GM23338 (cell line): ENCODE measurements at regions not wholly inside any gene's neighbourhood (a gene's known extent, or its start where the extent isn't known, plus 50 kb on each side); places are given as distances from the start of the nearest gene placed in this dataset.

Source experiments
- EZH2 ChIP-seq: fragments of 200-600 bp; sonication (generic); IDR thresholded peaks from one replicate; pipeline ENCODE4 v1.8.0; 2017; ENCODE audit warnings: antibody characterized with exemption, mild to moderate bottlenecking, low read depth; ENCODE audit not compliant: unreplicated experiment
- POLR2AphosphoS5 ChIP-seq: IDR thresholded peaks from 2 replicates; pipeline ENCODE4 v1.6.1; 2016; ENCODE audit warnings: antibody characterized with exemption, low read depth
- TF ChIP-seq, protein P1 (sequence below), 2 experiments: fragments of 200-600 bp in 1 of 2; sonication (generic) in 1 of 2; conservative IDR thresholded peaks; 2 replicates each; pipeline versions ENCODE4 v1.5.1 to v1.6.1; 2016 to 2017; ENCODE audit warnings: antibody characterized with exemption in 2 of 2, low read depth in 2 of 2, mild to moderate bottlenecking in 2 of 2, moderate library complexity in 1 of 2

DNA sequence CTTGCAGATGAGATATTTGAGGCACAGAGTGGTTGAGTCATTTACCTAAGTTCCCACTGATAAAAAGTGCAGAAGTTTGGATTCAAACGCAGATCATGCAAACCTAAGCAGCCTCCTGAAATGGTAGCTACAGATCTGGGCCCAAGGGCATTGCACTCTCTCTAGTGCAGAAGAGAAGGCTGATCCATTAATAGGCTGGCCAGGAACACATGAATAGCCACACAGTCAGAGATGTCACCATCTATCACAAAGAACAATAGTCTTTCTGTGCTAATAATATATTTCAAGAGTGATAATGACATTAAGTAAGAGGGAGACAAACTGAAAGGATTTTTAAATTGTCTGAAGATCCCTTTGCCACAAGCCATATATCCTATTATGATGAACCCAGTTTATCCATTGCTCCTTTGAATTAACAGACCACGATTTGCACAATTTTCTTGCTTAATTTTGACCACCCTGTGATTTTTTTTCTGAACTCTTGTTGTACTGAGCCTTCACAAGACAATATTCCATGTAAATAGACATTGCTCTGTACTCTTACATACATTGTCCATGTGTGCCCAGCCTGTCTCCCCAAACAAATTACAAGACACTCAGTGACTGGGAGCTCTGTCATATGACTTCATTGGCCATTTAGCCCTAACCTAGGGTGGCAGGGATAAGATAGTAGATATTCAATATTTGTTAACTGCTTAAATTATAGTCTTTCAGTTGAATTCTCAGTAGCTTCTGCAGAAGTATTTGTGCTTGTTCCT, 112.4 kb upstream of the RBPJ start:
- TF ChIP-seq EZH2 = no peak
- TF ChIP-seq, protein P1, sequence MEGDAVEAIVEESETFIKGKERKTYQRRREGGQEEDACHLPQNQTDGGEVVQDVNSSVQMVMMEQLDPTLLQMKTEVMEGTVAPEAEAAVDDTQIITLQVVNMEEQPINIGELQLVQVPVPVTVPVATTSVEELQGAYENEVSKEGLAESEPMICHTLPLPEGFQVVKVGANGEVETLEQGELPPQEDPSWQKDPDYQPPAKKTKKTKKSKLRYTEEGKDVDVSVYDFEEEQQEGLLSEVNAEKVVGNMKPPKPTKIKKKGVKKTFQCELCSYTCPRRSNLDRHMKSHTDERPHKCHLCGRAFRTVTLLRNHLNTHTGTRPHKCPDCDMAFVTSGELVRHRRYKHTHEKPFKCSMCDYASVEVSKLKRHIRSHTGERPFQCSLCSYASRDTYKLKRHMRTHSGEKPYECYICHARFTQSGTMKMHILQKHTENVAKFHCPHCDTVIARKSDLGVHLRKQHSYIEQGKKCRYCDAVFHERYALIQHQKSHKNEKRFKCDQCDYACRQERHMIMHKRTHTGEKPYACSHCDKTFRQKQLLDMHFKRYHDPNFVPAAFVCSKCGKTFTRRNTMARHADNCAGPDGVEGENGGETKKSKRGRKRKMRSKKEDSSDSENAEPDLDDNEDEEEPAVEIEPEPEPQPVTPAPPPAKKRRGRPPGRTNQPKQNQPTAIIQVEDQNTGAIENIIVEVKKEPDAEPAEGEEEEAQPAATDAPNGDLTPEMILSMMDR (conservative IDR thresholded peaks at IDR 0.05; ENCODE audit: low read depth in 2 of 2) = no peak
- no peak for TF ChIP-seq POLR2AphosphoS5
